Raji (cell line): ENCODE measurements at regions not wholly inside any gene's neighbourhood (a gene's known extent, or its start where the extent isn't known, plus 50 kb on each side); places are given as distances from the start of the nearest gene placed in this dataset.

Source experiments
- POLR2A ChIP-seq: IDR thresholded peaks from 2 replicates; pipeline ENCODE4 v1.6.1; 2011; ENCODE audit warnings: low read depth, low read length, control low read depth; ENCODE audit not compliant: insufficient read depth

DNA sequence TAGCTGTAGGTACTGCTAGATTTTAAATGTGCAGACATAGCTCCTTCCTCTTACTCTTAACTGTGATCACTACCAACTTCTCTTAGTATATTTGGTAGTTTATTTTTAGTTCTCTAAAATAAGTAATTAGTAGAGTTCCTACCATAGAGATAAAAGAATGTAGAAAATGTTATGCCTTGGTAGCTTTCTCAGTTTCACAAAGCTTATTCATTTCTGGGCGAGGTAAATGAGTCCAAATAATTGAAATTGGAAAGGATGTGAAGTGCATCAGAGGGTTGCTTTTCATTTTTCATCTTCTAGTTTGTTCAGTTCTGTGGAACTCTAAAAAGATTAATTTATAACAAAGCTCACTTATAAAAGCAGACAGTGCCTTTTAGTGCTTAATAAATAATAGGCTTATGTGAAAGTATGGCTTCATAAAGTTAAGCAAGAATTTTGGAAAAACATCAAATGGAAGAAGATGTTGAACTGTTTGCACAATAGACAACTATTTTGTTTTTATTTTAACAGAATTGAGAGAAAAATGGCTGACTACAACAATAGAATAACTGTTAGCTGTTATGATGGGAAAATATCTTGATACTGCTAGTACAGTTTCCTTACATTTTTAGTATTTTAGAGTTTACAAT lies 303.7 kb downstream of the UTRN start:
- no peak for TF ChIP-seq POLR2A

DNA sequence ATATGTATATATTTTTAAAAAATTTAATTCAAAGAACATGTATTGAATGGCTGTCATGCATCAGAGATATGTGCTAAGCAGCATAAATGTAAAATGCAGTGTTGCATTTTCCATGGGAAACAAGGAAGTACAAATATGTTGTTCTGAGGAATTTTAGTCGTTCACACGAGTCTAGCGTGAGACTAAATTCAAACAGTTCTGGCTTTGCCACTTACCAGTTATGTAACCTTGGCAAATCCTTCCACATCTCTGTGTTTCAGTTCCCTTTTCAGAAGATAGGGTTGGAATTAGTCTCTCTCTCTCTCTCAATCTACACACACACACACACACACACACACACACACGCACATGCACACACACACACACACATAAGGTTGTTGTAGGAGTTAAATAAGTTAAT lies 305.4 kb downstream of the UTRN start:
- no peak for TF ChIP-seq POLR2A

DNA sequence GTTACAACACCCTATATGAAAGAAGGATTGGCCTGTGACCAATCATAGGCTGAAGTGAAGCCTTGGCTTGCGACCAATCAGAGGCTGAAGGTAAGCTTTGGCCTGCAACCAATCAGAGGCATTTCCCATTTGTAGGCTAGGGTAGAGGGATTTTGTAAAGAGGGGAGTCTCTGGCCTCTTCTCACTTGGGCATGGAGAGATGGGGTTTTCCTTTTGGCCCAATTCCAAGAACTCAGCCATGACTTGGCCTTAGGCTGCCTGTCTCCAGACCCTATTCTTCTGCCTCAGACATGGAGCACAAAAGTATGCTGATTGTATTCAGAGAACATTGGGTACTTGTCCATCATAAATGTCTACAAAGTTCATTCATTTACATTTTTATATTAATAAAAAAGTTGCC lies 308.3 kb downstream of the UTRN start:
- no peak for TF ChIP-seq POLR2A

DNA sequence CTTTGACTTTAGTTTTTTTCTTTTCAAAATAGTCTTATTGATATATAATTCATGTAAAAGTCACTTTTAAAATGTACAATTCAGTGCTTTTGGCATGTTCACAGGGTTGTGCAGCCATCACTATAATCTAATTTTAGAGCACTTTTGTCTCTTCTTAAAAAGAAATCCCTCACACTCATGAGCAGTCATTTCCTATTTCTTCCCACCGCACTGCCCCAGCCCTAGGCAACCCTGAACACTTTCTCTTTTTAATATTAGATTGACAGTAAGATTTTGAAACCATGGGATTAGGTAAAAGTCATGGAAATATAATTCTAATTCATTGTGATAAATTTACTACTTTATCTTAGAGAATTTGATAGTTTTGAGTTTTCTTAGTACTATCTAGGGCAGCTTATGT lies 309.4 kb downstream of the UTRN start:
- no peak for TF ChIP-seq POLR2A

DNA sequence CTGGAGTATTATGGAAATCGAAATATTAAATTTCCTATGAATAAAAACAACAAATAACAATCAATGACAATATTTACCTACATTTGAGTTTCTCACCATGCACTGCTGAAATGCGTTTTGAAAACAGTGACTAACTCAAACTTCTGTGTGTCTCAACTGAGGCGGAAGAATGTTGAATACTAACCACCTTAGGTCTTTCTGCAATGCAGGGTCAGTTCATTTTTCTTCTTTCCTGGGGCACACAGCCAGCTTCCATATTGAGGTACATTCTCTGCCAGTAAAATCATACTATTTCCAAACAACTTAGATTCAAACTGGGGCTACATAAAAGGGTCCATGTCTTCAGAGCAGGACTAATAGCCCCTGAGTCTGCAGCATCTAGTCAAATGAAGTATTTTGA lies 310.1 kb downstream of the UTRN start:
- no peak for TF ChIP-seq POLR2A

DNA sequence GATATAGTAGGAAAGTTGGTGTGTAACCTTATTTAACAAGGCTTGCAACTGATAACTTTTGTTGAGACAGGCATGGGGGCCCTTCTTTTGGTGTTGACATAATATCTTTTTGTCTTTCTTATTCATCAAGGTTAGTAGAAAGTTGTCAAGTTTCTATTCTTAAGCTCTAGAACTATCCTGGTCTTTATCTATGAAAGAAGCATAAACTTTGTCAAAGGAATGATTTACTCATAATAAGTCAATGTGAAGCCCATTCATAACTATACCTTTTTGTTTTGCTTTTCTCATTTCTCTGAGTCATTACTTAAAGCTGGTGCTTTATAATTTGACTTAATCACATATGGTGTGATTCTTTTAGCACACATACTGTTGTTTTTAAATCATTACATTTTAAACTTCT lies 312.4 kb downstream of the UTRN start:
- no peak for TF ChIP-seq POLR2A

DNA sequence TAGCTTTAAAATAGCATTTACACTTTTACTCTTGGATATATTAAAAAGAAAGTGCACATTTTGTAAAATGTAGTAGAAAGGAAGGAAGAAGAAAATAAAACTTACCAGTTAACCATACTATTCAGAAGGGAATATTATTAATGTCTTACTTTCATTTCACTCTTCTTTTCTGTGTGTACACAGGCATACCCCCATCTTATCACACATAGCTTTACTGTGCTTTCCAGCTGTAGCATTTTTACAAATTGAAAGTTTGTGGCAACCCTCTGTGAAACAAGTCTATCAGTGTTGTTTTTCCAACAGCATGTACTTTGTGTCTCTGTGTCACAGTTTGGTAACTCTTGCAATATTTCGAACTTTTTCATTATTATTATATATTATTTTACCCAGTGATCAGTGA lies 314.5 kb downstream of the UTRN start:
- TF ChIP-seq POLR2A = no peak

DNA sequence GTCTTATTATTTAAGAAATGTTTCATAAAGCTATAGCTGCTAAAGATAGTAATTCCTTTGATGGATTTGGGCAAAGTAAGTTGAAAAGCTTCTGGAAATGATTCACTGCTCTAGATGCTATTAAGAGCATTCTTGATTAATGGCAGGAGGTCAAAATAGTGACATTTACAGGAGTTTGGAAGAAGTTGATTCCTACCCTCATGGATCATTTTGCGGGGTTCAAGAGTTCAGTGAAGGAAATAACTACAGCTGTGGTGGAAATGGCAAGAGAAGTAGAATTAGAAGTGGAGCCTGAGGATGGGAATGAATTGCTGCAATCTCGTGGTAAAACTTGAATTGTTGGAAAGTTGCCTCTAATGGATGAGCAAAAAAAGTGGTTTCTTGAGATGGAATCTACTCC lies 316.1 kb downstream of the UTRN start:
- TF ChIP-seq POLR2A = no peak

DNA sequence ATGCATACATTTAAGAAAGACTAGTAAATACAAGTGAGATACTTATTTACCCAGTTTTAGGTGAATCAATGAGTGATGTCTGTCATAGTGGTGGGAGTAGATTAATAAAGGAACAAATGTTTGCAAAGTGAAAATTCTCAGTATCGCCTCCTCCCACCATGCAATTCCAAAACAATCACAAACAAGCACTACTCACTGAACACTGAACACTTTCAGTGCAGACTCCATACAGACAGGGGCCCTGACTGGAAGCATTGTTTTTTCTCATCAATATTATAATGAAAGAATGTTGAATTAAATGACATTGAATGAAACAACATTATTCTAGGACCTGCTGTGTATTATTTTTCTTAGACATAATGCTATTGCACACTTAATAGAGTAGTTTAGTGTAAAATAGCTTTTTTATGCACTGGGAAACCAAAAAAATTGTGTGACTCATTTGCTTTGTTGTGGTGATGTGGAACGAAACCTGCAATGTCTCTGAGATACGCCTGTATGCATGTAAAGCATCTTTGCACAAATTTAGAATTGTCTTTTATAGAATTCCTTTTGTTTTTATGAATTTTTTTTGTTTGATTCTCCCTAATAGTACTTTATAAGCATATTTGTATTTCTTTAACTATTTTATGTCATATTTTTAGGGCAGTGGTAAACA lies 317.5 kb downstream of the UTRN start:
- TF ChIP-seq POLR2A = no peak

DNA sequence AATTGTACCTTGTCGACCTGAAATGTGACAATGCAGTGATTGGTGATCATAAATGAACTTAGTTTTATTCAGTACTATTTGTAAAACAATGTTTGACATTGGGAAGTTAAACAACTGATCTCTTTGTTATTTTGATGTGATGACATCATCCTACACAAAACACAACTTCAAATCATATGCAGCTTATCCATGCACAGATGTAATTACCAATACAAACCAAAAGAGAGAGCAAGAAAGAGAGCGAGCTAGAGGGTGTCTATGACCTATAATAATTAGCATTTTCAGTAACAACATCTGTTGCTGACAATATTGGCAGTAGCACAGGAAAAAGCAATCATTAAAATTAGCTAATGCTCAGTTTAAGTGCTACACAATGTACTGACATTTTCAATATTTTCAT lies 320.9 kb downstream of the UTRN start:
- no peak for TF ChIP-seq POLR2A

DNA sequence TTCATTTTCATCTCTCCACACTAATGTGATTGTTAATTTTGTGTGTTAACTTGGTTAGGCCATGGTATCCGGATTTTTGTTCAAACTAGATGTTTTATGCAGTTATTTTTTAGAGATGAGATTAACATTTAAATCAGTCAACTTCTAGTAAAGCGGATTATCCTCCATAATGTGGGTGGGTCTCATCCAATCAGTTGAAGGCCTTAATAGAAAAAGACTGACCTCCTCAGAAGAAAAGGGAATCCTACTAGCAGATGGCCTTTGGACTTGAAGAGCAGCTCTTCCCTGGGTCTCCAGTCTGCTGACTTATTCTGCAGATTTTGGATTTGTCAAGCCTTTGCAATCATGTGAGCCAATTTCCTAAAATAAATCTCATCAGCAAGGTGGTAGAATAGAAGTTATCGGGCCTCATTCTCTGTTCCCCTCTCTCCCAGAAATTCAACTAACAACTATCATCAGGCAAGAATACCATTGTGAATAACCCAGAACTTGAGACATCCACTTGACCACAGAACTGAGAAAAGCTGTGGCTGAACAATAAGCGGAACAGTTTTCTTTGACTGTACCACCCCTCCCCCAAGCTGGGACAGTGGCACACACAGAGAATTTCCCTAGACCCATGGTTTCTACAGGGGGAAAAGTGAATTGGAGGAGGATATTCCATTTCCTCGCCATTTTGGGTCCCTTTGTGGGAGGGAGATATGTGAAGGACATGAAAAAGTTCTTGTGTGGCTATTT lies 323.0 kb downstream of the UTRN start:
- no peak for TF ChIP-seq POLR2A

DNA sequence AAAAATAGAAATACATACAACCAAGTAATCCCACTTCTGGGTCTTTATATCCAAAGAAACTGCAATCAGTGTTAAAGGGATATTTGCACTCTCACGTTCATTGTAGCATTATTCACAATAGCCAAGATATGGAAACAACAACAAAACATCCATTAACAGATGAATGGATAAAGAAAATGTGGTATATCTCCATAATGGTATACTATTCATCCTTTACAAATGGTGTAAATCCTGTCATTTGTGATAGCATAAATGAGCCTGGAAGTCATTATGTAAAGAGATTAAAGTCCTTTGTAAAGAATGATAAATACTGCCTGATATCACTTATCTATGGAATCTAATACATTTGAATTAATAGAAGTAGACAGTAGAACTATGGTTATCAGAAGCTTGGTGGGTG lies 327.7 kb downstream of the UTRN start:
- TF ChIP-seq POLR2A = no peak

DNA sequence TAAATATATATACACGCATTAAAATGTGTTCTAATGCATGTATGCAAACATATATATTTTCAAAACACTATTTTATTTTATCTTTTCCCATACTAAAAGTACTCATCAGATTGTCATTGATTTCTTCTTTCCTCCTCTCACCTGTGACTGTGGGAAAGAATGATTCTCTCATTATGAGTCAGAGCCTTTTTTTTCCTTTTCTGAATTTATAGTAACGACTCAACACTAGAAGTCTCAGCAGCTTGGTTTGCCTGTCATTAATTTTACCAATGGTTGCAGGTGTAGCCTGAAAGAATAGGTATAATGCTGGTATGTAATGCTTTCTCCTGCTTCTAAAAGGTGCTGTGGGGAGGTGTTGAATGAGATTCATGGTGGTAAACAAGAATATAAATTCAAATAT lies 328.7 kb downstream of the UTRN start:
- no peak for TF ChIP-seq POLR2A

DNA sequence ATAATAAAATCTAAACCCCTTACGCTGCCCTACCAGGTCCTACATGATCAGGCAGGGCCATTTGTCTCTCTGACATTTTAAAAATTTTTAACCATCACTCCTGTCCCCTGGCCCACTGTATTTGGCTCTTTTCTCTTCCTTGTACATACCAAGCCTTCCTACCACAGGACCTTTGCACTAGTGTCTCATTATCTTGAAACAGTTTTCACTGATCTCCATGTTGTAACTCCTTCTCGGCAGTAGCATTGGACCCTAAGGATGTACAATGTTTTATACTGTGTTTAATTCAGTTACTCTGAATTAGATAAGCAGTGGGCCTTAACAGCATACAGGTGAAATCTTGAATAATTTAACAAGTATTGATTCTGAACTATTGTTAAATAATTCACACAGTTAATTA lies 330.7 kb downstream of the UTRN start:
- TF ChIP-seq POLR2A = no peak

DNA sequence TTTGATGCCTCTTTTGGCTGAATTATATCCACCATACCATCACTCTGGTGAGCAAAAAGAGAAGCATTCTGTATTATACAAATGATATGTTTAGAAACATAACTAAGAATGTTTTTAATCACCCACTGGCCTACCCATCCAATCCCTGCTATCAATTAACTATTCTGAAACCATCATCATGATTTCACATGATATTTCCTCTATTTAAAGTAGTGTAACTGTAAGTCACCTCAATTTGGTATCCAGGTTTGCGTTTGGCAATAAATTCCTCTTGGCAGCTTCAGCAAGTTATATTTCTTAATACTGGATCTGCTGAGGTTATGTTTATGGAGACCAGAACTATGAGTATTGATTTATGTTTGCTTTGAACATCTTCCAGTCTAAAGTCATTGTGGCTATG lies 332.1 kb downstream of the UTRN start:
- TF ChIP-seq POLR2A = no peak

DNA sequence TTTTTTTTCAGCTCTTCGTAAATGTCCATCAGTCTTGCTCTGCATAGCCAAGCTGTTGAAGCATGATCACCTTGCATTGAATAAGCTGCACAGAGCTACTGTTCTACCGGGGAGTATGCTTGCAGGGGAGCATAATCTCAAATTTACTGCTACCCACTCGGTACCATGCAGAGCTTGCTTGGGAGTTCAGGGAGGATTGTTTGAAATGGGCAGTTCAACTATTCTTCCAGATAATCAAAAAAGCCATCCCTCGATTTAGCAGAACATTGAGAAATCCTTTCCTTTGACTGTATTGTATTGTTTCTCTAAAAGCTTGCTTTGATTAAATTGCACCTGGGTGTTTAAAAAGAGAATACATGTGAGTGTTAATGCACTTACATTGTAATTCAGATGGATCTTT lies 332.6 kb downstream of the UTRN start:
- no peak for TF ChIP-seq POLR2A

DNA sequence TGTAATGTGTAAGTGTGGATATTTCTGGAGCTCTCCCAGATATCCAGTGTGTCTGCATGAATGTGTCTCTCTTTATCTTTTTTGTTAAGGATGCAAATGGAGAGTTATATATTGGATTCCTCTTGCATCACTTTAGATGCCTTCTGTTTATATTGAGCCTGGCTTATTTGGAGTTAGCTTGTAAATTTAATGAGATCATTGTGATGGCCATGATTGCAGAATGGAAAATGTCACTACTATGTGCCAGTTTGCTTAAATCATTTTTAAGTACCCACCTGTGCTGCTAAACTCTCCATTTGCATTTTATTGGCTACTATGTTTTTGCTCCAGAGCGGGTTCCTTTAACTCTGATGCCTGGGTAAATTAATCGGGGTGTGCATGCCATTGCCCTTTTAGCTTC lies 334.8 kb downstream of the UTRN start:
- no peak for TF ChIP-seq POLR2A

DNA sequence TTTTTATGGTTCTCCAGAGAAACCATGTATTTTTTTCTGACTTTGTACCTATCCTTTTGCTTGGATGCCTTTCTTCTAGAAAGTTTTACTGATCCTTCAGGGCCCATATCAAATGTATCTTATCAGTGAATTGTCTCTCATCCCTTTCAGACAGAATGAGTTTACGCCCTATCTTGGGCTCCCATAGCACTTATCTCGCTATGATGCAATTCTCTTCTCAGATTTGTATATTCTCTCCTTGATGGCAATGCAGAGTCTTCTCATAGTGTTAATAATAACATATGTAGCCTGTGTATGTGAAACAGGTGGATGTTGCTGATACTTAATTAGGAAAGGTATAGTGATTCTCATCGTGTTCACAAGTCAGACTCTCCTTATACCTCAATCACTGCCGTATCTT lies 336.2 kb downstream of the UTRN start:
- no peak for TF ChIP-seq POLR2A
